Tibial nerve (tissue), 4 donors: ENCODE measurements at regions not wholly inside any gene's neighbourhood (a gene's known extent, or its start where the extent isn't known, plus 50 kb on each side); places are given as distances from the start of the nearest gene placed in this dataset.

ENCODE experiments used
- EP300 ChIP-seq, 2 donors: sonication (generic); formaldehyde crosslinking; IDR thresholded peaks; one replicate each; pipeline ENCODE4 v1.6.1; 2017; ENCODE audit warnings: antibody characterized with exemption in 2 of 2, mild to moderate bottlenecking in 1 of 2
- POLR2A ChIP-seq, 2 donors: fragments of 450-650 bp; IDR thresholded peaks; one replicate each; pipeline ENCODE4 v1.6.1; 2017; ENCODE audit warnings: antibody characterized with exemption in 2 of 2, mild to moderate bottlenecking in 2 of 2, moderate library complexity in 2 of 2
- TF ChIP-seq, protein P1 (sequence below), 5 experiments: fragments of 200-600 bp in 3 of 5; fragments of 450-650 bp in 2 of 5; sonication (generic) in 3 of 5; IDR thresholded peaks; one replicate each; pipeline ENCODE4 v1.5.1; 2016 to 2019; ENCODE audit warnings: antibody characterized with exemption in 5 of 5, mild to moderate bottlenecking in 3 of 5, moderate library complexity in 2 of 5

DNA sequence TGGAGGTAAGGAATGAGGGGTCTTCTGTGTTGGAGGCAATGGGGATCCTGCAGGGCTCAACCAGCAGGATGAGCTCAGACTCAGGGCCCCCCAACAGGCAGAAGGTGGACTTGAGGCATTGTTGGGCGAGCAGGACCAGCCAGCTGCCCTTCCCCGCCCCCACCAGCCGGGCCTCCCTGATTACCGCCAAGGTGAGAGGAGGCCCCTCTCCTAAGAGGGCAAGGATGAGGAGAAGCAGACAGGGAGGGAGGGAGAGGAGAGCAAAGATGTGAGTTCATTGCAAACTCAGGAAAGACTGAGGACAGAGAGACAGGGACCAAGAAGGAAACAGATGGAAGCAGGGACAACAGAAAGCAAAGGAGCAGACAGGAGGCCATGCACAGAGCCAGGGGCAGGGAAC lies 272.8 kb upstream of the XYLT1 start:
- TF ChIP-seq, protein P1, sequence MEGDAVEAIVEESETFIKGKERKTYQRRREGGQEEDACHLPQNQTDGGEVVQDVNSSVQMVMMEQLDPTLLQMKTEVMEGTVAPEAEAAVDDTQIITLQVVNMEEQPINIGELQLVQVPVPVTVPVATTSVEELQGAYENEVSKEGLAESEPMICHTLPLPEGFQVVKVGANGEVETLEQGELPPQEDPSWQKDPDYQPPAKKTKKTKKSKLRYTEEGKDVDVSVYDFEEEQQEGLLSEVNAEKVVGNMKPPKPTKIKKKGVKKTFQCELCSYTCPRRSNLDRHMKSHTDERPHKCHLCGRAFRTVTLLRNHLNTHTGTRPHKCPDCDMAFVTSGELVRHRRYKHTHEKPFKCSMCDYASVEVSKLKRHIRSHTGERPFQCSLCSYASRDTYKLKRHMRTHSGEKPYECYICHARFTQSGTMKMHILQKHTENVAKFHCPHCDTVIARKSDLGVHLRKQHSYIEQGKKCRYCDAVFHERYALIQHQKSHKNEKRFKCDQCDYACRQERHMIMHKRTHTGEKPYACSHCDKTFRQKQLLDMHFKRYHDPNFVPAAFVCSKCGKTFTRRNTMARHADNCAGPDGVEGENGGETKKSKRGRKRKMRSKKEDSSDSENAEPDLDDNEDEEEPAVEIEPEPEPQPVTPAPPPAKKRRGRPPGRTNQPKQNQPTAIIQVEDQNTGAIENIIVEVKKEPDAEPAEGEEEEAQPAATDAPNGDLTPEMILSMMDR (IDR thresholded peaks at IDR 0.05), result no peak
- TF ChIP-seq POLR2A (IDR thresholded peaks at IDR 0.05) (no peak), EP300 (IDR thresholded peaks at IDR 0.05) (no peak)
